ENCODE measurements at regions not wholly inside any gene's neighbourhood (a gene's known extent, or its start where the extent isn't known, plus 50 kb on each side); places are given as distances from the start of the nearest gene placed in this dataset.

DNA sequence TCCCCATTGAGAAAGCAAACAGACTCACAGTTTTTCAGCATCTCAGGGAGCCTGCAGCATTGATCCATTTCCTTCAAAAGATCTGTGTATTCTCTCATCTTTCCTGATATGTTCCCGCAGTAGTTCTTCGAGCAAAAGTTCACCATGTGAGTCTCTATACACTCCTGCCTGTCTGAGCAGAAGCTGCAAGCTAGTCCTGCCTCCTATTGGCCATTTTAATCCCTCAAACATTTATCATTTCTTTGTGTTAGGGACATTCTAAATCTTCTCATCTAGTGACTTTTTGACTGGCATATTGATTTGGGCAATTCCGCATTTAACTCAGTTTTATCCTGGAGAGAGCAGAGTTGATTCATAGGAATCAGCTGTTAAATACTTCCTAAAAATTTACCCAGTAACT lies 660.4 kb upstream of the KLF12 start:
- no peak for DNase-seq (ENCODE audit: low spot score)

DNA sequence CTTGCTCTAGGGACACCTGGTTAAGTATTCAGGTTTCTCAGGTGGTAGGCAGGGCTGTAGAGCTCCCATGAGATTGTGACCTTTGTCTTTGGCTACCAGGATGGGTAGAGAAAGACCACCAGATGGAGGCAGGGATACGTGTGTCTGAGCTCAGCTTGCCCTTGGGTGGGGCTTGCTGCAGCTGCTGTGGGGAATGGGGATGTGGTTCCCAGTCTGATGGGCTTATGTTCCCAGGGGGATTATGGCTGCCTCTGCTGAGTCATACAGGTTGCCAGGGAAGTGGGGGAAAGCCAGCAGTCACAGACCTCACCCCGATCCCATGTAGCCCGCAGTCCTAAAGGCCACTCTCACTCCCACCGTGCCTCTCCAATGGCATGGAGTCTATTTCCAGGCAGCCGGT lies 659.9 kb upstream of the KLF12 start:
- no peak for DNase-seq (ENCODE audit: low spot score)

DNA sequence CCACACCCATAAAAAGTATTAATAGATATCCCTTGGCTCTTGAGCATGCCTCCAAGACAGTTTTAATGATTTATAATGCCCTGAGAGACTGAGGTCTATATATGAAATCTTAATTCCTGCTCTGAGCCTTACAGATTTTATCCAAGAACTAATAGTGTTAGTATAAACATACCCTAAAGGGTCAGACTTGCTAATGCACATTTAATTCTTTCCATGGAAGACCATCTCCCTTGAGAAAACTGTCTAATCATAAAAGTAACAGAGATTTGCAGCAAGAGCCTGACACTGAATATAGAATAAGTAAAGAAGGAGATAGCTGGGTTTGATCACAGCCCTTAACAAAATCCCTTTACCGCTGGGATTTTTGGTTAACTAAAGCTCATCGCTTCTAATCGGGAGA lies 650.8 kb upstream of the KLF12 start:
- DNase-seq (ENCODE audit: low spot score): no peak

DNA sequence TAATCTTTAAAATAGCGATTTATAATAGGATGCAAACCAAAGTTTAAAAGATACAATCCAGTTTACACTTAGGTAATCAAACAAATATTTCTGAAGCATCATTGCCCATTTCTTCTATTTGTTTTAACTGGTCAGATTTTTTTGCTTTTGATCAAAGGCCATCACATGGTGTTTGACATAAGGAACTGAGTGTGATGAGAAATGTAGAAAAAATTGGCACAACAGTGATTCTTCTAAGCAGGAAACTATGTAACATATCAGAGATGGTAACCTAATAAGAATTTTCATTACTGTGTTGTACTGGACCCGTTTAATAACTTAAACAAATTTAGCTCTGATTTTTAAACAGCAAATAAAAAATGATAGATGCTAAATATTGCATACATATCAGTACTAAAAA lies 644.7 kb upstream of the KLF12 start:
- DNase-seq (ENCODE audit: low spot score): no peak

DNA sequence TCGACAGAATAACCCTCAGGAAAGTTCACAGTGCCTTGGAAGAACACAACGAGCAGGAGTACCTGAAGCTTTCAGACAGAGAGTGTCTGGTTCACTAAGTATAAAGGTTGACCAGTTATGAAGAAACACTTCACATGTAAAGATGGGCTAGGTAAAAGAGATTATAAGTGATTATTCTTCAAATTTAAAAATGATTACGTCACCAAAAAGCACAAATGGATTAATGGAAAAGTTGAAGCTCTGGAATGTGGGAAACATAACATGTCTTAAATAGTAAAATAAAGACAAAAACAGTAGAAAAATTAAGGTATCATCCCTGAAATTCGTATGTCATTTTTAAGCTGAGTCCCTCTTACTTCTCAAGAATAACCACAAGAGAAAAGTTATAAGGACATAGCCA lies 643.9 kb upstream of the KLF12 start:
- no peak for DNase-seq (ENCODE audit: low spot score)

DNA sequence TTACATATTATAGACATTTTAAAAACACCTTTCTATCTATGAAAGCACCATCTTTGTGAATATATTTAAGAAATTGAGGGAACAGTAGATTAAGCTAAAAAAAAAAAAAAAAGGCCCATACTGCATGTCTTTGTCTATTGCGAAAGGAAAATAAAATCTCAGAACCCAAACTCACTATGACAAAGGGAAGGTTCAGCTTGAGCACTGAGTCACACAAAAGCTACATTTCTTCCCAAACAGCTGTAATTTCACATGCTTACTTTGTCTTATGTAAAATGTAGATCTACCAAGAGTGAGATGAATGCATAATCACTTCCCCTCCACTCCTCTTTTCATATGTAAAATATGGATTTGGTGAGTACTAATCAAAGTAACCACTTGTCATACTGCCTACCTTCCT lies 640.1 kb upstream of the KLF12 start:
- DNase-seq (ENCODE audit: low spot score): no peak

DNA sequence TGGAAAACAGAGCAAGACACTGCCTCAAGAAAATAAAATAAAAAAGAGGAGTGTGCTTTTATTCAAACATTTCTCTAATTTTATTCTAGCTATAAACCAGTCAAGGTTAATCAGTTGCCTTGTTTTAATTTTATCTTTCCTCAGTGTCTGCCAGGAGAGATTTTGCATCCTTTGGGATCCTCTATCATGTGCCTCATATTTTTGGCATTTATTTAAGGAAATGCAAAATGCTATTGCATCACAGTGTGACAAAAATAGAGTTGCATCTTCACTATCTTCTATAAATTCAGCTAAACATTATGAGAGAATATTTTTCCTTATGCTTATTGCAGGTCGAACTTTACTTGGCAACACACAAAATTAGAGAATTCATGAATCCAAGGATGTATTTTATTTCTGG lies 639.0 kb upstream of the KLF12 start:
- no peak for DNase-seq (ENCODE audit: low spot score)

DNA sequence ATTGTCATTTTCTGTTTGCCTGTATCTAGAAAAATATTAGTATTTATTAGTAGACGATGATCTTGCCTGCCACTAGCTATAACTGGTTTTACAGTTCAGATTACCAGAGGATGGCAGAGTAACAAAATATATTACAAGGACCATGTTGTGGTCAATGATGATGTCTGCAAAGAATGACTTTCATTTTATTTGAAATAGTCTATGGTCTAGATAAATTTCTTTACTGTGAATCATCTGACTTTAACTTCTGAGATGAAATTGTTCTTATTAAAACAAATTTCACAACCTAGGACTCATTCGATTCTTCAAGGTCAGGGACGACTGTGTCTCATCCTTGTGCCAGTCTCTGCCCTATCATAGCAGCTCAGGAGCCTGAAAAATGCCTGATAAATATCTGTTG lies 637.8 kb upstream of the KLF12 start:
- no peak for DNase-seq (ENCODE audit: low spot score)

DNA sequence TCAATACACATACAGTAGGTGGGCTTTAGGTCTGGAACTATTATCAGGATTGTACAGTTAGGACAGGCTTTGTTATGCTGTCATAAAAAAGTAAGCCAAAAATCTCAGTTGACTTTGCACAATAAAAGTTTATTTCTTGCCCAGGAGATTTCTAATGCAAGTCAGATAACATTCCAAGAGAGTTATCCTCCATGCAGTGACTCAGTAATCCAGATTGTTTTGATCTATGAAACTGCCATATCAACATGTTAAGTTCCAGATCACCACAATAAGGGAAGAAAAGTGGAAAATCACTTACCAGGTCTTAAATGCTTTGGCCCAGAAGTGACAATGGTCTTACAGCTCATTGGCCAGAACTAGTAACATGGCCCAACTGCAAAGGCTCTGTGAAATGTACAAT lies 636.2 kb upstream of the KLF12 start:
- DNase-seq (ENCODE audit: low spot score): no peak

DNA sequence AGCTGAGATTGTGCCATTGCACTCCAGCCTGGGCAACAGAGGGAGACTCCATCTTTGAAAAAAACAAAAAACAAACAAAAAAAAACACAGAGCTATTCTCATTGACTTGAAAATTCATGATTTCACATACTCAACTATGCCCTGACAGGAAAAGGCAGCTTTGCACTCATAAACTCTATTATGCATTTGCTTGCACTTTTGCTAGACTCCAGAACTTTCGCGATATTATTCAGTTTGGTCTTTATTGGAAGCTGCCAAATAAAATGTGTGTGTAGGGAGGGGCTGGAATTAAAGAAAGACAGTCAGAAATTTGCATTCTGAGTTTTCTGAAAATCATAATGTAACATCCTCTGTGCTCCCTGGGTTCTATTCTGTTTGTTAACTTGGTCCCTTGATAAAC lies 635.1 kb upstream of the KLF12 start:
- no peak for DNase-seq (ENCODE audit: low spot score)

DNA sequence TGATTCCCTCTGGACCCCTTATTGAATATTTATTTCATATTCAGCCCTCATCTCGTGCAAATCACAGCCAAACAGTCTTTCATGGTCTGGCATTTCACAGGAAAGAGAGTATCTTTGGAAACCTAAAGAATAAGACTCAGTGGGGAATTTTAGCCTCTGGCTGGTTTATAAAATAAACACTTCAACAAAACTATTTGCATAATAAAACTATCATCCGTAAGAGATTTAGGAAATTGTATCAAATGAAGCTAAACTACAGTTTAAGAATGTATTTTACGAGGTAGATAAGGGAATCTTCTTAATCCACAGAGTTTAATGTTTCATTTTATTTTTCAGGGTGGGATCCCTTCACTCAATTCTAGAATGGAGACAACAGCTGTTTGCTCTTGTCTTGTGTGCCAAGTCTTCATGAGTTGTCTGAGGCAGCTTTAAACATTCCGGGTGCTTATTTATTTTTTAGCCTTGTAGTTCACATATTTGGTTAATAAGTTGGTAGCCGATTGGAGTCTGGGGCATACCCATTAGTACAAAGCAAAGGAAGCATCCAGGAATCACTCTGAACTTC lies 634.4 kb upstream of the KLF12 start:
- no peak for DNase-seq (ENCODE audit: low spot score)

DNA sequence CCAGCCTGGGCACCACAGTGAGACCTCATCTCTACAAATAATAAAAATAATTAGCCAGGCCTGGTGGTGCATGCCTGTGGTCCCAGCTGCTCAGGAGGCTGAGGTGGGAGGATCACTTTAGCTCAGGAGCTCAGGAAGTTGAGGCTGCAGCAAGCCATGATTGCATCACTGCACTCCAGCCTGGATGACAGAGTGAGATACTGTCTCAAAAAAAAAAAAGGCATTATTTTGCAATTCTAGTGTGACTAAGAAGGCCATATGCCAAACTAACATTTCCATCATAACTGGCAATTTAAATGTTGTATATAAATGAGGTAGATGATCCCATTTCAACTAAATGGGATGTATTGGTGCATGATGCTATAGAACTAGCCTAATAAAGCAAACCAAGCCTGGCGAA lies 632.8 kb upstream of the KLF12 start:
- no peak for DNase-seq (ENCODE audit: low spot score)

DNA sequence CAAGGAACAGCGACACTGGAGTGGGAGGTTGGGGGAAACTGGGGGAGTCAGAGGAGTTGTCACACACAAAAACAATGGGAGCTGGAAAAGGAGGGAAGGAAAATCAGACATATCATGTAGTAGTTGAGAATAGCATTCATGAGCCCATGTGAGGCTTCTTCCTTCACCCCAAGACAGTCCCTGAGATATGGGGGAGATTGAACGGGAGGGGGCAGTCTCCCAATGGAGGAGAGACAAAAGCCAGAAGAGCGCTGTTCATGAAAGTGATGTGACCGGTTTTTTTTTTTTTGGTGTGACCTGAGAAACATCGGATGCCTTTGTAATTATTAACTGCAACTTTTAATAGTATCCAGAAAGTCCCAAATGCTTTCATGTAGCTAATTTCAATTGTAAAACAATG lies 631.8 kb upstream of the KLF12 start:
- DNase-seq (ENCODE audit: low spot score): no peak

DNA sequence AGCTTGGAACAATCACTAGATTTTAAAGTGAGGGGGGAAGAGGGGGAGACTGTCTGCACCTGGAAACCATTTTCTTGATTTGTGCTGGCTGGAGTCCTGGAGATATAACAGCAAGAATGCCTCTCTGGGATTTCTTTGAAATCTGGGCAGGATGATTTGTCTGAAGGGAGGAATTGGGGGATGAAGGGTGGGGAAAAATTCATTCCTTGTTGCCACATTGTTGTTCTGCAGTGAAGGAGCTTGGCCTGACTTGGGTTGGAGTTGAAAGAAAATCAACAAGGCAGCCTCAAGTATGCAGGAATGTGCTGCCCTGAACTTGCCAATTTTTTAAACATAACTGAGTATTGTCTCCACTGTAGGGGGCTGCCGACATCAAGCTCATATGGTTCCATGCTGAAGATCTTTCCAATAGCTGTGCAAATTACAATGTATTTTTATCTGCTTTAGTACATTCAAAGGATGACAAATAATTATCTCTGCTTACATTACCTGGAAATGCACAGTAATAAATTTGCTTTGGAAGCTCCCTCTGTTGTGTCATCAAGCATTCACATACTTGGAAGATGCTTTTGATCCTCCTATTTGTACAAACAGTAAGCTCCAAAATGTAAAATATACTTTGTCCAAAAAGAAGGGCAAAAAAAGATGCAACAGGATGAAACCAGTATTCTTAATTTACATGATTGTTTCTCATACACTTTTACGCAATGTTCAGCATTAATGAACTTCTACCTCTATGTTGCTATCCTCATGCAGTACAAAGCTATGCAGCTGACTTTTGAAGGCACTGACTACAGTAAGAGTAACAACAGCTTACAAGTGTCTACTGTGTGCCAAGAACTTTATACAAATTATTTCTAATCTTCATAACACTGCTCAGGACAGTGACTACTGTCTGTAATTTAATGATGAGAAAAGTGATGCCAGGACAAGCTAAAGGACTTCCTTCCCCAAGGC lies 627.9 kb upstream of the KLF12 start:
- no peak for DNase-seq (ENCODE audit: low spot score)

DNA sequence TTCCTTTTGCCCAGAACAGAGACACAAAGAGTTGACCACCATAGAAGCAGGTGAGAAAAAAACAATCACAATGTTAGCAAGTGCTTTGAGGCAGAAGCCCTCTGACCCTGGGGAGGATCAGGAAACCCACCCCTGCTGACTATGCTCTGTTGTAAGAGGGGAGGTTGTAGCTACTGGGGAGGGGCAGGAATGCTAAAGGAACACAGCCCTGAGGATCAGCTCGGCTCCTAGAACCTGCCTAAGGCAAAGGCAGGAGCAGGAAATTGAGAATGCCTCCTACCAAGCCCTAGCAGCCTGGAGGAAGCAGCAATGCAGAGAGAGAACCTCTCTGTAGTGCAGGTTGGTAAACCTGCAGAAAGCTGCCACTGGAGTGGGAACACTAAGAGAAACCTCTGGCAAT lies 624.0 kb upstream of the KLF12 start:
- DNase-seq (ENCODE audit: low spot score): no peak

DNA sequence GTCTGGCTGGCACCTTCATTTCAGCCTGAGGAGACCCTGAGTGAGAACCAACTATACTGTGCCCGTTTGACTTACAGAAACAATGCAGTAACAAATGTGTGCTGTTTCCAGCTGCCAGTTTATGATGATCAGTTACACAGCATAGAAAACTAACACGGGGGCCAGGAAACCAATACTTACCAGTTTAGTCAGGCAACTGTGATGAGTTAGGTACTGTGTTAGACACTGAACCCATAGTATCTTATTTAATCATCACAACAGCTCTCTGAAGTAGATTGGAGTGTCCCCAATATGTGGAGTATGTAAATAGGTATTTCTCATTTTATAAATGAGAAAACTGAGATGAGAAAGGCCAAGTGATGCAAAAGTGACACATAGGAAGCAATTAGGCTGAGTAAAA lies 620.9 kb upstream of the KLF12 start:
- no peak for DNase-seq (ENCODE audit: low spot score)

DNA sequence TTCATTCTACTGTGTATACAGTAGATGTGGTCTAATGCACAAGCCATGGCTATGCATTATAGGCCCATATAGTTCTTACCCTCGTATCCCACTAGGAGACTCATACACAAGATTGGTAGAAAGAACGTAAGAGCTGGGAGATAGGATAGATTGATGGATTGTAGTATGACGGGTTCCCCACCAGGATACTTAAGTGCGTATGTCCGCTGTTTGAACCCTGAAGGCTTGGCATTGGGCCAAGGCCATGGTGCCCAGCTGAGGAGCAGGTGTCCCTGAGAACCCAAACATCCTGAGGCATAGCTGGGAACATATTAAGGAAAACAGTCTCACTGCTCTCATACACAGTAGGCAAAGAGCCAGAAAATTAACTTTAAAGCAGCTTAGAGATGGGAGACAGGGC lies 617.5 kb upstream of the KLF12 start:
- no peak for DNase-seq (ENCODE audit: low spot score)

DNA sequence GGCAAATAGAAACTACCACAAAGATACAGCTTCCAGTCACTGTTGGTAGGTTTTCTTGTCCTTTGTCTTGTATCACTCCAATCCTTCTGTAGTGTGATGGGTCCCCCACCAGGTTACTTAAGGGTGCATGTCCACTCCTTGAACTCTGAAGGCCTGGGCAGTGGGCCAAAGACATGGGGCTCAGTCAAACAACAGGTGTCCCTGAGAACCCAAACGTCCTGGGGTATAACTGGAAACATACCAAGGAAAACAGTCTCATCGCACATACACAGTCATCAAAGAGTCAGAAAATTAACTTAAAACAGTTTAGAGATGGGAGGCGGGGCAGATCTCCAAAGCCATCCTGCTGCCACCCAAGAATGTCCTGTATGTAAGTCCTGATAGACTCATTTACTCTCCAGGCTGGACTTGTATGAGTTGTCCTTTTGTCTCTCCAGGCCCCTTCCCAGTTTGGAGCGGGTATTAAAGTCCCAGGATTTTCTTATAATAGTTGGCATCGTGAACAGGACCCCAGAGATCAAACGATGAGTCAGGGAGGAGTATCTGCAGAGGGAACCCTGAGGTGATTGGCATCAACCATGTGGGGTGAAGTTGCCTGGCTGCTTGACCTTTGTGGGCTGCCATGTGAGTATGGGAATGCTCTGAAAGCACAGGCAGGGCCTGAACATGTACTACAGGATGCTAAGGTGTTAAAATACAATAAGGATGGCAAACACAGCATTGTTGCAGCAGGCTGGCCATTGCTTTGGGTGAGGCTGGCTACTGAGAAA lies 613.2 kb upstream of the KLF12 start:
- DNase-seq (ENCODE audit: low spot score): no peak

DNA sequence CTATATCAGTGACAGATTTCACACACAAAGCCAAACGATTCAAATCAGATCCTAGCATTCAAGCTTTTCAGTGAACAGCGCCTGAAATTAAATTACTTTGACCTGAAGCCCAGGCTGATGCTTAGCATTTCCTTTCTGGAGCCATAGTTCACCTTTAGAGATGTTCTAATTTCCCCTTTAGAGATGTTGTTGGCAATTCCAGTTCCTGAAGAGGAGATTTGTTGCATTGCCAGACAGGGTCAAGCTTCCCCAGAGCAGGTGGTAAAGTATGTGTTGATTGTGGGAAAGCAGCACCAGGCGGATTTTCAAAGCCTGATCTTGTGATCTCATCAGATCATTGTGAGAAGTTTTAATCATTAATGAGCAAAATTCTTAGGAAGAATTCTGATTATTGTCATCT lies 609.8 kb upstream of the KLF12 start:
- DNase-seq (ENCODE audit: low spot score): no peak

DNA sequence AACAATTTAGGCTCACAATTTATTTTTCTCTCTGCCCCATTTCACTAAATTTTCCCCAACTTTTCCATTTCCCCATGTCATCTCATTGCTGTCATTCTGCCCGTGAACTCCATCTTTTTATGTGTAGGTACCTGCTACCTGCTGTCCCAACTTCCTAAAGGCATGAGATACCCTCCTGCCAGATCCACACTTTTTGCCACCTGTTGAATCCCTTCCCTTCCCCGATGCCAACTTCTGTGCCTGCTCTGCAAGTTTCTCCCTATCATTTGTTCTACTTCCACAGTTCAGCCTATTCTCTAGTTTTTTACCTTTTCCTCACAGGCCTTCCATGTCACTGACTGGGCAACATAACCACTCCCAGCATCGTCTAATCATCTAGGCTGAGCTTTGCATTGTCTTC lies 607.5 kb upstream of the KLF12 start:
- no peak for DNase-seq (ENCODE audit: low spot score)

DNA sequence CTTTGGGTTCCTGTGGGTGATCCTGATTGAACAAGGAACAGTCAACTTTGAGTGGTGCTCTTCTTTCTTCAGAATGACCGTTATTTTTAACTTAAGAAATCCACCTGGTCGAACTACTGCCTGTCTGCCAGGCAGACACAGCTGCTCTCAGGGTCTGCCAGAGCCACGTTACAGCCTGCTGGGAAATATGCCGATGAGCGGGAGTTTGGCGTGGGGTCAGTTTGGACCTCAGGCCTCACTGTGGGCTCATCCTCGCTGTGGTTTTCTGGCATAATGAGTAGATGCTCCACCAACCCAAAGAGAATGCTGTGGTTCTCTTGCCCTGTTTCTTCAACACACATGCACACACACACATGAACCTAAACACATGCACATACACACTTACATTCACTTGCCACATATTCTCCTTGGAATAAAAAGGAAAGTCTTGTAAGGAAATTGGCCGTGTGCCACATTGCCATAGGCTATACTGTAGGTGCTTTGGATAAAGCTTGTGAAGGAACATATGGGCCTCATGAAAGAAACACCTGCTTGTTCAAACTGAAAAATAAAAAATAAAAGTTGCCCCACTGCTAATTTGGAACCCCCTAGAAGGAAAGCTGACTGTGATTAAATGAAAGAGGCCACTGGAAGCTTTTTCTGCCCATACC lies 598.7 kb upstream of the KLF12 start:
- no peak for DNase-seq (ENCODE audit: low spot score)

DNA sequence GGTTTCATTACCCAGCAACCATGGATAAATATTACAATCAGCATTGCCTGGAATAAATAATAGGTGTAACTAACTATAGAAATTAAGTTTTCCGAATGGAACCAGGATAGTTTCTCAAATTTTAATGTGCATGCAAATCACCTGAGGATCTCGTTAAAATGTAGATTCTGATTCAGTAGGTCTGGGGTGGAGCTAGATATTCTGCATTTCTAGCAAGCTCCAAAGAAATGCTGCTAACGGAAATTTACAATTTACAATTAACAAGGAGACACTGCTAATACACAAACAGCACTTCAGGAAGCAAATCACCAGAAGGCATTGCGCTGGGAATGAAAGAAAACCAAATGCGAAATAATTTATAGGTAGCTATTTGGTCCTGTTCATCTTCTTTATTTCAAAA lies 597.5 kb upstream of the KLF12 start:
- no peak for DNase-seq (ENCODE audit: low spot score)

Measured in SW480 (cell line).